CD4-positive, alpha-beta T cell treated with Interleukin-1 beta for 1 hour (primary cell): ENCODE measurements at regions not wholly inside any gene's neighbourhood (a gene's known extent, or its start where the extent isn't known, plus 50 kb on each side); places are given as distances from the start of the nearest gene placed in this dataset.
"Not testable (repeated sequence)": the region's sequence is repeated elsewhere in the genome, so short reads cannot be mapped to it uniquely, and the experiment has no call there.

ENCODE experiments used
- DNase-seq, 2 donors: peaks; one replicate each; pipeline ENCODE4 v3.0.0-alpha.2; 2020 to 2022

GRCh38 chr2:57448816-57449215, 597.8 kb upstream of the VRK2 start:
- DNase-seq, result no peak

GRCh38 chr2:57450170-57450569, 596.4 kb upstream of the VRK2 start:
- DNase-seq, result no peak

- no peak for DNase-seq
Measured at GRCh38 chr2:57452634-57453033, 594.0 kb upstream of the VRK2 start.

DNA sequence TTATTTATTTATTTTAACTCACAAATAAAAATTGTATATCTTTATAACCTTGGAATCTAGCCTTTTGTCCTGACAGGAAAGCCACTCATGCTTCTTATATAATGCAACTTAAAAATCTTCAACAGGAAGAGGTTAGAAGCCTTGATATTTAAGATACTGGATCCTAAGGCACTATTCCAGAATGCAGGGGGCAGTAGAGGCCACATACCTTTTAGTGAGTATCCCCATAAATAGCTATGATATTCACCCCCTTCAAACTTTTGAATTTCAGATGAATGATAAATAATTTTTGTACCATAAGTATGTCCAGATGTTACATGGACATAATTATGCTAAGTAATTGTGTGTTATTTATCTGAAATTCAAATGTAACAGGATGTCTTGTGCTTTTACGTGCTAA, 592.7 kb upstream of the VRK2 start:
- no peak for DNase-seq

DNA sequence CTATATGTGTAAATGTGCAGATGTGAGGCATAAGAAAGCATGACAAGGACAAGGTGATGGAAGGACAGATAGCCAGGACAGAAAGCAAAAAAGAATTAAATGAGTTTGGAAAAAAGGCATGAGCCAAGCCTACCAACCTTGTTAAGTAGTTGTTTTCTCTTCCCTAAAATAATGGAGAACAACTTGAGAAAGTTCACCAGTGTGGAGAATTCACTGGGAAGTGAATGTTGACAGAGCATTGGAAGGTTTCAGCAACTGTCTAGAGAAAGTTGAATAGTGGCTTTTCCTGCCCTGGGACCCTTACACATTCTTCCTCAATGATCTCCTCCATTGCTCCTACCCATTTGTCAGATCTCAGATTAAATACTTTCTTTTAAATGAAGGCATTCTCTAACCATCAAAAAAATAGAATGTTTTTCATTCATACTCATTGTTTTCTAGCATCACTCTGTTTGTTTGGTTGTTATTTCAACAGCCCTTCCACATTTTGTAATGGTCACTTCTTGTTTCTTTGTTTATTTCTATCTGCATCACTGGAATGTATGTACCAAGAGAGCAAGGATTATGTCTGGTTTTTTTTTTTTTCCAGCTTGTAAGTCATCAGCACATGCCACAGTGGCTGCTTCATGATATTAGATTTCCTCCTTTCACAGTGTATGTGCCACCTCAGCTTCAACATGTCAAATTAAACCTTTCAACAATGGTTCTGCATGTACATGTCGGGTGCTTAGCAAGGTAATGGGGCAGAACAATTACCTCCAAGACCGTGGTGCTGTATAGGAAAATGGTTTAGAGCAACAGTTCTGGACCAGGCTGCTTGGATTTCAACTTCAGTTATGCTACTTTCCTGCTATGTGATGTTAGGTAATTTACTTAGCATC, 586.0 kb upstream of the VRK2 start:
- DNase-seq, result no peak

- DNase-seq, result no peak
Measured at GRCh38 chr2:57461624-57462023, 585.0 kb upstream of the VRK2 start.

DNA sequence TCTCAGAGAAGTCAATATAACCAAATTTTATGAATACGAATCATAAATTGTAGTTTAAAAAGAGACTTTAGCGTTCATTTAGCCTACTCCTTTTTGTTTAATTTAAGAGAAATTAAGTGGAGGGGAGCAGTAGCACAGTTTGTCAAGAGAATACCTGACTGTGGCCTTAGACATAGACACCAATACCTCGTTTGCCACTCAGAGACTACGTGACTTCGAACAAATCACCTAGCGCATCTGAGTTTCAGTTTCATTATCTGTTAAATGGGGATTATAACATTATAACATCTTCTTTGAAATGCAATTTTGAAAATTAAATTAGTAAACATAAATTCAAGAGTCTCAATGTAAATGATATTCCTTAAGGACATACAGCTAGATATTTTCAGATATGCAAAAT, 581.5 kb upstream of the VRK2 start:
- DNase-seq, result no peak

- DNase-seq, result no peak
Measured at GRCh38 chr2:57465967-57466366, 580.6 kb upstream of the VRK2 start.

GRCh38 chr2:57475391-57475790, 571.2 kb upstream of the VRK2 start:
- no peak for DNase-seq

- DNase-seq, result no peak
Measured at GRCh38 chr2:57479981-57480380, 566.6 kb upstream of the VRK2 start.

DNA sequence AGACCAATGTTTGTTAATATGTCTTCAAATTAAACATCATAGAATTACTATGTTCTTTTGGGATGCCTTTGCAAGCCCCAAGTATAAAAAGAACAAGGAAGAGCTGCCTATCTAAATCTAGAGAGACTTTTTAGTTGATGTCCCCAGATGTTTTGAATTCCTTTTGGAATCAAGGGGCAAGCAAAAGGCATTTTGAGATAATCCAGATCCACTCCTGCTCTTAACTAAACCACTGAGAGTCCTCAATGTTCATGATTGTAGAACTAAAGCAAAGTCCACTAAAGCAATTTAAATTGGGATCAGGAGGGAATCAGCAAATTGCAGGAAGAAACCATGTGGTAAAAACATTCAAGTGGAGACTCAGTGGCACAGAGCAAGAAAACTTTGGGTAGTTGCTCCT, 558.5 kb upstream of the VRK2 start:
- no peak for DNase-seq

- no peak for DNase-seq
Measured at GRCh38 chr2:57490741-57491140, 555.9 kb upstream of the VRK2 start.

- DNase-seq, result no peak
Measured at GRCh38 chr2:57491213-57491612, 555.4 kb upstream of the VRK2 start.

GRCh38 chr2:57493966-57494365, 552.6 kb upstream of the VRK2 start:
- DNase-seq, result not testable (repeated sequence)

- DNase-seq, result peak; percentile 2 to 3
Measured at GRCh38 chr2:57497489-57498096, 549.0 kb upstream of the VRK2 start.

DNA sequence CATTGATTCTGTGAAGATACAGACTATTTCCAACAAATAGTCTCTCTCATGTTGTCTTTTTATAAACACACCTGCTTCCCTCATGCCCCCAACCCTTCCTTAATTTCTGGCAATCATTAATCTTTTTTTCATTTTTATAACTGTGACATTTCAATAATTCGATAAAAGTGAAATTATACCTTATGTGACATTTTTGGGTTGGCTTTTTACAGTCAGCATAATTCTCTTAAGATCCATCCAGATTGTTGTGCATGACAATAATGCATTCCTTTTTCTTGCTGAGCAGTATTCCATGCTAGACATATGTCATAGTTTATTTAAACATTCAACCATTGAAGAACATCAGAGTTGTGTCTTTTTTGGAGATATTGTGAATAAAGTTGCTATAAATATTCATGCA, 541.8 kb upstream of the VRK2 start:
- no peak for DNase-seq

DNA sequence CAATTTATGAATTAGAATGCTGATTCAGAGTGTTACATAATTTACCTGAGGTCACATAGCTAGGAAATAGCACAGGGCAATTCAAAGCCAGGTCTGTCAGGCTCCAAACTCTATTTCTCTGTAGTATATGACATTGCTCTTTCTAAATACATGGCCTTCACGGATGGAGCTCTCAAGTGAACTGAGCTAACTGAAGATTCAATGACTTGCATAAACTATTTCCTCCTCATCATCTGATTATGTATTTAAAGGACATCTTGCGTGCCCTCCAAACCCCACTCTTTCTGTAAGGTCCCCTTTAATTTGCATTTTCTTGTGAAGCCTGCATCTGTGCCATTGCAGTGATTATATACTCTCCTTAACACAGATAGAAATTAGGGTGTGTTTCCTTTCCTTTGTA, 537.4 kb upstream of the VRK2 start:
- no peak for DNase-seq

GRCh38 chr2:57510704-57511103, 535.9 kb upstream of the VRK2 start:
- no peak for DNase-seq

- no peak for DNase-seq
Measured at GRCh38 chr2:57515366-57515765, 531.2 kb upstream of the VRK2 start.

DNA sequence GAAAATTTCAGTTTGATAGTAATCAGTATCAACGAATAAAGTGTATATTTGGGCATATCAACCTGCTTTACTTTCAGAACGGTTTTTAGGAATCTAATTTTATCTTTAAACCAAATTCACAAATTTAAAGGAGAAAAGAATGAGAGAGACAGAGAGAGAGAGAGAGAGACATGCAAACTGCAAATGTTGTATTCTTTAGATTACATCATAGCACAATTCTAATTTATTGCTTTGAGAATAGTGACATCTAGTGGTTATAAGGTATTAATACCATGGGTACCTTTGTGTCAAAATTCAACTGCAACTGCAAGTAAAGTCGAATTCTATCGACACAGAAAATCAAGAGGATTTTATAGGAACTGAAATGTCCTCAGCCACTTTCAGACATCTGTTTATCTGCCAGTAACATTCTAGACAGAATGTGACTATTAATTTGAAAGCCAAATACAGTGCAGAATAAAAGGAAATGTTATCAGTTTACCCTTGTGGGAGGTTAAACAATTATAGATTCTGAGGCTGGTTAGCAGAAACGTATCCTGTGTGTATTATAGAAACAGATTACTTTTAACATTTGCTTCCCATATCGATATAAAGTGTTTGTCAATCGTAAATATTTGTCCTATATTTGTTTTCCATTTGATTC, 529.8 kb upstream of the VRK2 start:
- DNase-seq, result no peak

DNA sequence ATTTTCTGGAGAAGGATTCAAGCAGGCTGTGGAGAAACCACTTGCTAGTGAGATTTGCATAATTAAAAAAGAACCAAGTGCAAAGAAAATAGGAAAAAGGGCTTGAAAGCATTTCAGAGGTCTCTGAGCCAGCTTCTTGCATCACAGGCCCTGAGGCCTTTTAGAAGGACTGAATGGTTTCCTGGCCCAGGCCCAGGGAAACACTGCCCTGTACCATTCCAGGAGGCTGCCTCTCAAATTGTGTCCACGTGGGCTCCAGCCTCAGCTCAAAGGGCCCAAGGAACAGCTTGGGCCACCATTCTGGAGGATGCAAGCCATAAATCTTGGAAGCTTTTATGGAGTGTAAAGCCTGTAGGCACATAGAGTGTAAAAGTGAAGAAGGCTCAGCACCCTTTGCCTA, 523.3 kb upstream of the VRK2 start:
- no peak for DNase-seq

DNA sequence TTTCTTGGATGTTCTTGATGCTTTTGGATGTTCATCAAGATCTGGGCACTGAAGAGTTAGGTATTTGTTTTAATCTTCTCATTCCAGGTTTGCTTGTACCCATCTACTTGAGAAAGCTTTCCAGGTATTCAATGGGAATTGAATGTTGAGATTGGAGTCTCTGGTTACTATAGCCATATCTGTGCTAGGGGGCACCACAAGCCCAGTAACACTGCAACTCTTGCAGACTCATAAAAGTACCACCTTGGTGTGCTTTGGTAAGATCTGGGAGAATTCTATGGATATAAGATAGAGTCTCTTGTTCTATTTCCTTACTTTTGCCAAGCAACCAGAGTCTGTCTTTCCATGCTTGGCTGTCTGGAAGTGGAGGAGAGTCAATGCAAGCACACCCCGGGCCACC, 518.9 kb upstream of the VRK2 start:
- no peak for DNase-seq

- no peak for DNase-seq
Measured at GRCh38 chr2:57528499-57528898, 518.1 kb upstream of the VRK2 start.

GRCh38 chr2:57534358-57534757, 512.2 kb upstream of the VRK2 start:
- no peak for DNase-seq
